ENCODE measurements at regions not wholly inside any gene's neighbourhood (a gene's known extent, or its start where the extent isn't known, plus 50 kb on each side); places are given as distances from the start of the nearest gene placed in this dataset.

GRCh38 chr2:5519286-5519685 is 172.9 kb upstream of the SOX11 start:
- intact Hi-C loops (cut with micrococcal nuclease) = no loop called here

GRCh38 chr2:5520463-5520972 is 171.7 kb upstream of the SOX11 start:
- intact Hi-C loops (cut with micrococcal nuclease) = no loop called here

- intact Hi-C loops (cut with micrococcal nuclease) = no loop called here
Measured at GRCh38 chr2:5521461-5521860, 170.7 kb upstream of the SOX11 start.

- intact Hi-C loops (cut with micrococcal nuclease) = no loop called here
Measured at GRCh38 chr2:5524551-5524950, 167.6 kb upstream of the SOX11 start.

GRCh38 chr2:5528706-5529105 is 163.5 kb upstream of the SOX11 start:
- intact Hi-C loops (cut with micrococcal nuclease) = no loop called here

GRCh38 chr2:5530011-5530696 is 162.0 kb upstream of the SOX11 start:
- intact Hi-C loops (cut with micrococcal nuclease) = no loop called here

- intact Hi-C loops (cut with micrococcal nuclease) = no loop called here
Measured at GRCh38 chr2:5535301-5535700, 156.9 kb upstream of the SOX11 start.

GRCh38 chr2:5537180-5537688 is 154.9 kb upstream of the SOX11 start:
- intact Hi-C loops (cut with micrococcal nuclease) = no loop called here

GRCh38 chr2:5538313-5538712 is 153.9 kb upstream of the SOX11 start:
- intact Hi-C loops (cut with micrococcal nuclease) = no loop called here

- intact Hi-C loops (cut with micrococcal nuclease) = no loop called here
Measured at GRCh38 chr2:5538772-5539171, 153.4 kb upstream of the SOX11 start.

GRCh38 chr2:5539282-5540165 is 152.7 kb upstream of the SOX11 start:
- intact Hi-C loops (cut with micrococcal nuclease) = no loop called here

GRCh38 chr2:5540856-5541255 is 151.3 kb upstream of the SOX11 start:
- intact Hi-C loops (cut with micrococcal nuclease) = no loop called here

GRCh38 chr2:5544205-5544786 is 147.9 kb upstream of the SOX11 start:
- intact Hi-C loops (cut with micrococcal nuclease) = no loop called here

GRCh38 chr2:5546181-5546580 is 146.0 kb upstream of the SOX11 start:
- intact Hi-C loops (cut with micrococcal nuclease) = no loop called here

- intact Hi-C loops (cut with micrococcal nuclease) = no loop called here
Measured at GRCh38 chr2:5548991-5549715, 143.0 kb upstream of the SOX11 start.

GRCh38 chr2:5549771-5550170 is 142.4 kb upstream of the SOX11 start:
- intact Hi-C loops (cut with micrococcal nuclease) = no loop called here

GRCh38 chr2:5555636-5556035 is 136.5 kb upstream of the SOX11 start:
- intact Hi-C loops (cut with micrococcal nuclease) = no loop called here

GRCh38 chr2:5561006-5561405 is 131.2 kb upstream of the SOX11 start:
- intact Hi-C loops (cut with micrococcal nuclease) = no loop called here

GRCh38 chr2:5562426-5562825 is 129.8 kb upstream of the SOX11 start:
- intact Hi-C loops (cut with micrococcal nuclease) = no loop called here

GRCh38 chr2:5562865-5563264 is 129.3 kb upstream of the SOX11 start:
- intact Hi-C loops (cut with micrococcal nuclease) = no loop called here

GRCh38 chr2:5563411-5563810 is 128.8 kb upstream of the SOX11 start:
- intact Hi-C loops (cut with micrococcal nuclease) = no loop called here

Measured in T-helper 1 cell treated with Interleukin-12 subunit alpha and Interleukin-12 subunit beta and Interleukin-4 antibody, amounts not matched to agents 30 ng/mL and 1 ng/mL, for 36 hours (primary cell).